ENCODE measurements at regions not wholly inside any gene's neighbourhood (a gene's known extent, or its start where the extent isn't known, plus 50 kb on each side); places are given as distances from the start of the nearest gene placed in this dataset.

GRCh38 chr12:17197971-17198370 lies 592.0 kb upstream of the LMO3 start:
- H3K9me3 Mint-ChIP-seq (ENCODE audit: unreplicated experiment) = no peaks in the 10 kb centered on the region
- no peak overlapping the region for H3K27ac Mint-ChIP-seq (ENCODE audit: unreplicated experiment)
- DNase-seq = no peak
- no peaks in the 10 kb centered on the region for H3K36me3 Mint-ChIP-seq (ENCODE audit: unreplicated experiment)
- no peaks in the 10 kb centered on the region for H3K4me1 Mint-ChIP-seq (ENCODE audit: low read depth, unreplicated experiment)
- no peak for TF ChIP-seq CTCF (IDR thresholded peaks at IDR 0.05; ENCODE audit: partially characterized antibody, unreplicated experiment)
- H3K27me3 Mint-ChIP-seq (ENCODE audit: unreplicated experiment) = no peaks in the 10 kb centered on the region
- no peak overlapping the region for H3K4me3 Mint-ChIP-seq (ENCODE audit: unreplicated experiment)

GRCh38 chr12:17192721-17193120 lies 586.8 kb upstream of the LMO3 start:
- H3K4me1 Mint-ChIP-seq (ENCODE audit: low read depth, unreplicated experiment) = no peaks in the 10 kb centered on the region
- H3K27ac Mint-ChIP-seq (ENCODE audit: unreplicated experiment) = no peak overlapping the region
- H3K9me3 Mint-ChIP-seq (ENCODE audit: unreplicated experiment) = no peaks in the 10 kb centered on the region
- no peak overlapping the region for H3K4me3 Mint-ChIP-seq (ENCODE audit: unreplicated experiment)
- H3K27me3 Mint-ChIP-seq (ENCODE audit: unreplicated experiment) = no peaks in the 10 kb centered on the region
- no peak for DNase-seq
- TF ChIP-seq CTCF (IDR thresholded peaks at IDR 0.05; ENCODE audit: partially characterized antibody, unreplicated experiment) = no peak
- H3K36me3 Mint-ChIP-seq (ENCODE audit: unreplicated experiment) = no peaks in the 10 kb centered on the region

DNA sequence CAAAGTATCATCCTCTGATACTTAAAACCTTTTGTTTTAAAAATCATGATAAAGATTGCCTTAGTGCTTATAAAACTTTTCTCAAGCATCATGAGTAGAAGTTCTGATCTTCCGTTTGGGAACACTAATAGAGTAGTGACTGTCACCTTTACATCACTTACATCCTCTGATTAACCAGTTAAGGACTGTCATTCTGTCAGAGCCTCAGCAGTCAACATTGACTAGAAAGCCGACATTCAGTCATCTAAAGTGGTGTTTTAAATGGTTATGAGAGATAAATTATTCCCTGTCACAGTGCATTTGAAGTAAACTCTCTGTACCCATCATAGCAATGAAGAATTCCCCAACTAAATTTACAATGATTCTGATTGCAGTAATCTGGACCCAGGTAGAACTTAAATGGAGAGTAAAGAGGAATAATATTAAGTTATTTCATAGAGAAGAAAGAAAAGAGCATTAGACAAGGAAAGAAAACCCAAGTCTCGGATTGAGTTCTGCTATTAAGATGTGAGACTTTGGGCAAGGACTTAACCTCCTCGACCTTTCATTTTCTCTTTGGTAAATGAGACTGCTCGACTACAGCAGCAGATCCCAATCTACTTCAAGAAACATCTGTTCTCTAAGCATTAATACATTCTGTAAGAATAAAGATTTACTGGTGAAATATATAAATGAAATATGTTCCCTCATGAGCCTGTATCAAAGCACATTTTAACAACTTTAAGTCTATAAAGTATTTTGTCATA lies 563.9 kb upstream of the LMO3 start:
- Mint-ChIP-seq H3K27me3 (ENCODE audit: unreplicated experiment) (no peaks in the 10 kb centered on the region), H3K36me3 (ENCODE audit: unreplicated experiment) (no peaks in the 10 kb centered on the region), H3K4me1 (ENCODE audit: low read depth, unreplicated experiment) (peaks cover 7% of the 10 kb centered on the region), H3K4me3 (ENCODE audit: unreplicated experiment) (no peak overlapping the region), H3K9me3 (ENCODE audit: unreplicated experiment) (no peaks in the 10 kb centered on the region), H3K27ac (ENCODE audit: unreplicated experiment) (no peak overlapping the region)
- no peak for TF ChIP-seq CTCF (IDR thresholded peaks at IDR 0.05; ENCODE audit: partially characterized antibody, unreplicated experiment)
- DNase-seq = no peak

DNA sequence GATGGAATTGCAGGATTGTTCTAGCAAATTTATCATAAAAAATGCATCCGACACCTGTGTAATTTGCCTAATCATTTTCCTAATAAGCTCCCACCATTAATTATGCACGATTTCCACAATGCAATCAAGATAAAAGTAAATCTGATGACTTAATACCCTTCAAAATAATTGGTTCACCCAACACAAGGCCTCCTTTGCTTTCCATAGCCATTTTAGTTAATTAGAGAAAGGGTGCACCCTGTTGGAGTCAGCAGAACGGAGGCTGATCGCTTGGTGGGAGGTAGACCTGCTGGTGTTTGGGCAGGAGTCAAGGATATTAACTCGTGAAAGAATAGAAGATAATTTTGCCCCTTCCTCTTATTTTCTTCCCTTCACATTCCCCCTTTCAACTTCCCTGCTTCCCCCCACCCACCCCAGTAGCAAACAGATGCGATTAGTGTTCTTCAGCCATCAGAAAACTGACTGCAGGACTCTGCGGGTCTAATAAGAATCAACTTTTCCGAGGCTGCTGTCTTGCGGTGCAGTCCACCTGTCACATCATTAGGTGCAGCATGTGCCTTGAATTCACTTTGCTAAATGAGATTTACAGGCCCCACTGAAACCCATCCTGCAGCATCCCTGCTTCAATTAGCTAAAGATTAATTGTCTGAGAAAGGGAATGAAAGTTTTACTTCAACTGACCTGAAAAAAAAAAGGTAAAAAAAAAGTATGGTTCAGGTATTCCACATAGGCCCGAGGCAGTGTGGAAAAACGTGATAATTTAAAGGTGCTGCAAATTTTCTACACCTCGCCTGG lies 553.7 kb upstream of the LMO3 start:
- Mint-ChIP-seq H3K27ac (ENCODE audit: unreplicated experiment) (no peak overlapping the region), H3K27me3 (ENCODE audit: unreplicated experiment) (peaks cover 2% of the 10 kb centered on the region), H3K36me3 (ENCODE audit: unreplicated experiment) (no peaks in the 10 kb centered on the region), H3K4me1 (ENCODE audit: low read depth, unreplicated experiment) (no peaks in the 10 kb centered on the region), H3K9me3 (ENCODE audit: unreplicated experiment) (peaks cover 2% of the 10 kb centered on the region), H3K4me3 (ENCODE audit: unreplicated experiment) (no peak overlapping the region)
- TF ChIP-seq CTCF (IDR thresholded peaks at IDR 0.05; ENCODE audit: partially characterized antibody, unreplicated experiment) = no peak
- DNase-seq = no peak

- Mint-ChIP-seq H3K27me3 (ENCODE audit: unreplicated experiment) (peaks cover 2% of the 10 kb centered on the region), H3K4me3 (ENCODE audit: unreplicated experiment) (no peak overlapping the region), H3K9me3 (ENCODE audit: unreplicated experiment) (peaks cover 6% of the 10 kb centered on the region), H3K27ac (ENCODE audit: unreplicated experiment) (no peak overlapping the region), H3K4me1 (ENCODE audit: low read depth, unreplicated experiment) (no peaks in the 10 kb centered on the region), H3K36me3 (ENCODE audit: unreplicated experiment) (peaks cover 3% of the 10 kb centered on the region)
- no peak for DNase-seq
- no peak for TF ChIP-seq CTCF (IDR thresholded peaks at IDR 0.05; ENCODE audit: partially characterized antibody, unreplicated experiment)
Measured at GRCh38 chr12:17158201-17158600, 552.2 kb upstream of the LMO3 start.
